GM19043 (cell line): ENCODE measurements at regions not wholly inside any gene's neighbourhood (a gene's known extent, or its start where the extent isn't known, plus 50 kb on each side); places are given as distances from the start of the nearest gene placed in this dataset.

Source experiments
- ATAC-seq: cut with Tn5 transposase; IDR thresholded peaks from one replicate; pipeline ENCODE4 v1.9.1; 2021; ENCODE audit warnings: low read depth; ENCODE audit not compliant: unreplicated experiment

GRCh38 chr16:55102531-55102930 lies 171.9 kb downstream of the IRX5 start:
- no peak for ATAC-seq

- no peak for ATAC-seq
Observed at GRCh38 chr16:55107851-55108250, 177.2 kb downstream of the IRX5 start.

GRCh38 chr16:55113210-55113609 lies 182.5 kb downstream of the IRX5 start:
- ATAC-seq, result no peak

- ATAC-seq, result no peak
Observed at GRCh38 chr16:55115506-55115905, 184.8 kb downstream of the IRX5 start.

GRCh38 chr16:55116165-55116920 lies 185.7 kb downstream of the IRX5 start:
- ATAC-seq, result no peak

GRCh38 chr16:55118701-55119260 lies 188.1 kb downstream of the IRX5 start:
- no peak for ATAC-seq

- ATAC-seq, result no peak
Observed at GRCh38 chr16:55120408-55120807, 189.7 kb downstream of the IRX5 start.

- ATAC-seq, result no peak
Observed at GRCh38 chr16:55120826-55121225, 190.2 kb downstream of the IRX5 start.

- no peak for ATAC-seq
Observed at GRCh38 chr16:55123652-55124051, 193.0 kb downstream of the IRX5 start.

- no peak for ATAC-seq
Observed at GRCh38 chr16:55125818-55126385, 195.2 kb downstream of the IRX5 start.

- ATAC-seq, result no peak
Observed at GRCh38 chr16:55126456-55126855, 195.8 kb downstream of the IRX5 start.

GRCh38 chr16:55130456-55130855 lies 193.5 kb upstream of the IRX6 start:
- no peak for ATAC-seq

GRCh38 chr16:55130911-55131310 lies 193.1 kb upstream of the IRX6 start:
- no peak for ATAC-seq

GRCh38 chr16:55133654-55134053 lies 190.3 kb upstream of the IRX6 start:
- no peak for ATAC-seq

GRCh38 chr16:55136356-55137150 lies 187.4 kb upstream of the IRX6 start:
- no peak for ATAC-seq

GRCh38 chr16:55138298-55138697 lies 185.7 kb upstream of the IRX6 start:
- ATAC-seq, result no peak

GRCh38 chr16:55142405-55142804 lies 181.6 kb upstream of the IRX6 start:
- ATAC-seq, result no peak

- ATAC-seq, result no peak
Observed at GRCh38 chr16:55144651-55145050, 179.4 kb upstream of the IRX6 start.

GRCh38 chr16:55145771-55146603 lies 178.0 kb upstream of the IRX6 start:
- no peak for ATAC-seq

GRCh38 chr16:55146966-55147365 lies 177.0 kb upstream of the IRX6 start:
- ATAC-seq, result no peak
